Colonic mucosa (tissue), 4 donors: ENCODE measurements at regions not wholly inside any gene's neighbourhood (a gene's known extent, or its start where the extent isn't known, plus 50 kb on each side); places are given as distances from the start of the nearest gene placed in this dataset.

ENCODE experiments used
- DNase-seq: peaks from one replicate; pipeline ENCODE4 v3.0.0-alpha.2; 2020
- H3K27ac ChIP-seq: fragments of 200-600 bp; one replicate; pipeline ENCODE4 v1.8.0; 2021
- H3K27me3 ChIP-seq: fragments of 200-600 bp; one replicate; pipeline ENCODE4 v1.8.0; 2021
- H3K36me3 ChIP-seq: fragments of 200-600 bp; one replicate; pipeline ENCODE4 v1.8.0; 2021
- H3K4me1 ChIP-seq: fragments of 200-600 bp; one replicate; pipeline ENCODE4 v1.8.0; 2021; ENCODE audit warnings: mild to moderate bottlenecking
- H3K4me3 ChIP-seq: fragments of 200-600 bp; one replicate; pipeline ENCODE4 v1.8.0; 2021
- H3K9ac ChIP-seq, 2 donors: one replicate each; pipeline ENCODE4 v1.7.0; 2013; ENCODE audit warnings: control low read depth in 2 of 2, low read depth in 2 of 2, low read length in 2 of 2
- H3K9me3 ChIP-seq: fragments of 200-600 bp; one replicate; pipeline ENCODE4 v1.8.0; 2021
- CTCF ChIP-seq: fragments of 200-600 bp; IDR thresholded peaks from one replicate; pipeline ENCODE4 v1.8.0; 2022; ENCODE audit warnings: antibody characterized with exemption, mild to moderate bottlenecking
- intact Hi-C: fragments of 100-400 bp; cut with DNase I; formaldehyde crosslinking; loops from one replicate; pipeline ENCODE4 v1.14.1; 2022
- donor health status: healthy.
- donor health status: DM: no; HTN: no; CAD: no.
- donor health status: DM: no; HTN: no; CAD: no.

GRCh38 chr10:78186572-78186971 lies 152.9 kb downstream of the RPS24 start:
- Histone ChIP-seq H3K36me3 (no peaks in the 10 kb centered on the region), H3K4me1 (no peaks in the 10 kb centered on the region), H3K4me3 (no peak overlapping the region), H3K9ac (no peak overlapping the region), H3K9me3 (no peaks in the 10 kb centered on the region), H3K27me3 (no peaks in the 10 kb centered on the region), H3K27ac (no peak overlapping the region)
- intact Hi-C loops = no loop called here
- TF ChIP-seq CTCF = no peak
- DNase-seq = no peak

- Histone ChIP-seq H3K27me3 (no peaks in the 10 kb centered on the region), H3K9ac (no peak overlapping the region), H3K4me1 (no peaks in the 10 kb centered on the region), H3K27ac (no peak overlapping the region), H3K4me3 (no peak overlapping the region), H3K36me3 (no peaks in the 10 kb centered on the region), H3K9me3 (no peaks in the 10 kb centered on the region)
- DNase-seq = no peak
- TF ChIP-seq CTCF = no peak
- intact Hi-C loops = no loop called here
Measured at GRCh38 chr10:78187371-78187770, 153.7 kb downstream of the RPS24 start.

GRCh38 chr10:78188446-78188845 lies 154.8 kb downstream of the RPS24 start:
- Histone ChIP-seq H3K27me3 (no peaks in the 10 kb centered on the region), H3K4me3 (no peak overlapping the region), H3K4me1 (no peaks in the 10 kb centered on the region), H3K9ac (no peak overlapping the region), H3K9me3 (no peaks in the 10 kb centered on the region), H3K27ac (no peak overlapping the region), H3K36me3 (no peaks in the 10 kb centered on the region)
- TF ChIP-seq CTCF = no peak
- intact Hi-C loops = no loop called here
- DNase-seq = no peak

- Histone ChIP-seq H3K9ac (no peak overlapping the region), H3K9me3 (no peaks in the 10 kb centered on the region), H3K27ac (no peak overlapping the region), H3K4me3 (no peak overlapping the region), H3K36me3 (no peaks in the 10 kb centered on the region), H3K27me3 (no peaks in the 10 kb centered on the region), H3K4me1 (no peaks in the 10 kb centered on the region)
- intact Hi-C loops = no loop called here
- no peak for TF ChIP-seq CTCF
- no peak for DNase-seq
Measured at GRCh38 chr10:78190051-78190825, 156.6 kb downstream of the RPS24 start.

GRCh38 chr10:78191301-78191700 lies 157.6 kb downstream of the RPS24 start:
- TF ChIP-seq CTCF = no peak
- H3K9ac ChIP-seq = no peak overlapping the region
- H3K9me3 ChIP-seq = no peaks in the 10 kb centered on the region
- H3K4me1 ChIP-seq = no peaks in the 10 kb centered on the region
- H3K36me3 ChIP-seq = no peaks in the 10 kb centered on the region
- no peaks in the 10 kb centered on the region for H3K27me3 ChIP-seq
- no peak for DNase-seq
- intact Hi-C loops = no loop called here
- no peak overlapping the region for H3K4me3 ChIP-seq
- H3K27ac ChIP-seq = no peak overlapping the region
